A673 (cell line): ENCODE measurements at regions not wholly inside any gene's neighbourhood (a gene's known extent, or its start where the extent isn't known, plus 50 kb on each side); places are given as distances from the start of the nearest gene placed in this dataset.

Experiments
- EZH2 ChIP-seq: fragments of 200-600 bp; sonication (generic); IDR thresholded peaks from 2 replicates; pipeline ENCODE4 v1.6.1; 2017; ENCODE audit warnings: borderline replicate concordance, low read depth, mild to moderate bottlenecking, mixed read lengths, antibody characterized with exemption, low read length; ENCODE audit not compliant: poor library complexity, severe bottlenecking
- TF ChIP-seq, protein P1 (sequence below): fragments of 300-800, 200-600 bp; sonication (generic); conservative IDR thresholded peaks from 2 replicates; pipeline ENCODE4 v1.5.1; 2017; ENCODE audit warnings: low read depth, mild to moderate bottlenecking, antibody characterized with exemption, low read length, moderate library complexity, mixed read lengths

DNA sequence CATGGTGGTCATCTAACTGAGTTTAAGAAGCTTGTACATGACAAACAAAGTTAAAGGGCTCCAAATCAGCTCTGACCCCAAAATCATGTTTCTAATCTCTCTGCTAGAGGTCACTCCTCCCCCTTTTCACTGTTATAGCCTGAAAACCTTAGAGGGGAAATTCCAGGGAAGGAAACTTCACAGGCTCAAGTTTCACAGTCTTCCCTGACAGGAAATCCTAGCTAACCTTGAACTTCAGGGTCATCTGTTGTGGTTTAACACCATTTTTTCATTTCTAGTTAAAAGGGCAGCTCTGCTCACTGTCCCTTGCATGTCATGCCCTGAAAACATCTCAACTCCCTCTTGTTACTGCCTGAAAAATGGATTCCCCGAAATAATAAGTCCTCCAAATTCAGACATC lies 104.4 kb upstream of the BMP2 start:
- TF ChIP-seq, protein P1, sequence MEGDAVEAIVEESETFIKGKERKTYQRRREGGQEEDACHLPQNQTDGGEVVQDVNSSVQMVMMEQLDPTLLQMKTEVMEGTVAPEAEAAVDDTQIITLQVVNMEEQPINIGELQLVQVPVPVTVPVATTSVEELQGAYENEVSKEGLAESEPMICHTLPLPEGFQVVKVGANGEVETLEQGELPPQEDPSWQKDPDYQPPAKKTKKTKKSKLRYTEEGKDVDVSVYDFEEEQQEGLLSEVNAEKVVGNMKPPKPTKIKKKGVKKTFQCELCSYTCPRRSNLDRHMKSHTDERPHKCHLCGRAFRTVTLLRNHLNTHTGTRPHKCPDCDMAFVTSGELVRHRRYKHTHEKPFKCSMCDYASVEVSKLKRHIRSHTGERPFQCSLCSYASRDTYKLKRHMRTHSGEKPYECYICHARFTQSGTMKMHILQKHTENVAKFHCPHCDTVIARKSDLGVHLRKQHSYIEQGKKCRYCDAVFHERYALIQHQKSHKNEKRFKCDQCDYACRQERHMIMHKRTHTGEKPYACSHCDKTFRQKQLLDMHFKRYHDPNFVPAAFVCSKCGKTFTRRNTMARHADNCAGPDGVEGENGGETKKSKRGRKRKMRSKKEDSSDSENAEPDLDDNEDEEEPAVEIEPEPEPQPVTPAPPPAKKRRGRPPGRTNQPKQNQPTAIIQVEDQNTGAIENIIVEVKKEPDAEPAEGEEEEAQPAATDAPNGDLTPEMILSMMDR, result no peak
- TF ChIP-seq EZH2, result no peak
